ENCODE measurements at regions not wholly inside any gene's neighbourhood (a gene's known extent, or its start where the extent isn't known, plus 50 kb on each side); places are given as distances from the start of the nearest gene placed in this dataset.

- no peak for DNase-seq (ENCODE audit: low spot score)
Observed at GRCh38 chr14:58697930-58698642, 60.3 kb downstream of the DACT1 start.

DNA sequence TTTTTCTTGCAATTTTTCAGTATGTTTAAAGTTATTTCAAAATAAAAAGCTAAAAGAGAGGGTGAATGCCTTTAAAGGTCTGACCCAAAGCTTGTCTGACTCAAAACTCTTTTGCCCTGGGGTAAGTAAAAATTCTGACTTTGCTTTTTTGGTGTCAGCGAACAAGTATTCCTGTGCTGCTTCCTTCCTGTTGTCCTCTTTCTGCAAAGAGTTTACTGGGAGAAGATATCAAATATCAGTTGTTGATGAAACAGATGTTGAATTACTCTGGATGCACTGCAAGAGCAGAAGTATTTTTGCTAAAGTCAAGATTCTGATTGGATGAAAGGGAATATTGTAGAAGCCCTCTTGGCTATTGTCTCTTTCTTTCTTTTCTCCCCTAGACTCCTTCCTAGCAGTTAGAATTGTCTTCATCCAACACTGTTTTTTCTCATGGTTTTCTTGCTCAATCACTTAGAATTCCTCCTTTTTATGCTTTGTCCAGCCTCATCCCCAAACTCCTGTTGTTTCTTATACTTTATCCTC lies 62.0 kb downstream of the DACT1 start:
- DNase-seq (ENCODE audit: low spot score) = no peak

GRCh38 chr14:58701156-58701555 lies 63.4 kb downstream of the DACT1 start:
- no peak for DNase-seq (ENCODE audit: low spot score)

DNA sequence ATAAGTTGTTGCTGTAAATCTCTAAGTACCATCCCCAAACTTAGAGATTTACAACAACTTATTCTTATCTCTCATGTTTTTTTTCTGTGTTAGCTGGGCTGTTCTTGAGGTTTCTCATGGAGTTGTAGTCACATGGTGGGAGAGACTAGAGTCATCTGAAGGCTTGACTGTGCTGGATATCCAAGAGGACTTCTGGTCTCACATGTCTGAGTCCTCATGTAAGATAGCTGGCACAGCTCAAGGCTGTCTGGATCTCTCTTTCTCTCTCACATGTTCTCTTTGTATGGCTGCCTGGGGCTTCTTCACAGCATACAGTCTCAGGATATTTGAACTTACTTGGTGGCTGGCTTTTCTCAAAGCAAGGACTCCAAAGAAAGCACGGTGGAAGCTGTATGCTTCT lies 63.8 kb downstream of the DACT1 start:
- no peak for DNase-seq (ENCODE audit: low spot score)

DNA sequence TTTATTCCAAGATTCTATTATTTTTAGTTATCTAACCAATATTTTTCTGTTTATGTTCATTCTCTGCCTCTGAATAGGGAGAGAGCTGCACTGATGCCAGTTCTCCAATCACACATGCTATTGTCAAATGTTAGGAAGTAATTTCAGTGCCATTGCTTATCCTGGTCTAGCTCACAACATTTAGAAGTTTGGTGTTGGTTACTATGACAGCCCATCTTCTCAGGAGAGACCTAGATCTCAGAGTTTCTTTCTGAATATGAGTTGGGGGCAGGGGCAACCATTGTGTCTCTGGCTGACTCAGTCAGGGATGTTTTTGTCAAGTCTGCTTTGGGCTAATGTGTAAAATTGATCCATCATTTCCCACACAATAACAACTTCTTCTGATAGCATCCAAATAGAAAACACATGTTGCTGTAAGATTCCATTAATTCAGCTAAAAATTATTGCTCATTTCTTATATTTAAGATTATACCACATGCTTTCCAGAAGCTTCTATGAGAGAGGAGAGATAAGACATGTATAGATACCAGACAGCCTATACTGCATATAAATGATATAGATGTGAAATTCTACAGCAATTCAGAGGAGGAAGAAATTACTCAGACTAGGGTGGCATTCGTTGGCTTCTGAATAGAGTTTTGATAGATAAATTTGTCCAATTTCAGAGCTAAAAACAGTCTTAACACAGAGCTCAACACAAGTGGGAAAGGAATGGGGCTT lies 64.8 kb downstream of the DACT1 start:
- DNase-seq (ENCODE audit: low spot score) = no peak

DNA sequence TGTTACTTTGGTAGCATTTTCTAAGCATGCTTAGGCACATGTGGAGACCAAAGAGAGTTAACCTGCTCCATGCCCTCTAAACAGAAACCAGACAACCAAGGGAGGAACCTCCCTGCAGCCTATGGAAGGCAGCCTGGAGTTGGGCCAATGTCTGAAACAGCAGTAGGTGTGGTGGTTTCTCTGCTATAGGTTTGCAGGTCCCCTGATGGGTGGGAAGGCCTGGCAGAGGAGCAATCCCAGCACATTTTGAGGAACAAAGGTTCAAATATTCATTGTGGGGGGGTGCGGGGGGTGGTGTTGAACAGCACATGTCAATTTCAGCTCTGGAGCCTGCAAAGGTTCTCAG lies 65.4 kb downstream of the DACT1 start:
- DNase-seq (ENCODE audit: low spot score) = no peak

GRCh38 chr14:58705066-58705465 lies 67.3 kb downstream of the DACT1 start:
- DNase-seq (ENCODE audit: low spot score) = no peak

GRCh38 chr14:58707949-58708348 lies 70.2 kb downstream of the DACT1 start:
- no peak for DNase-seq (ENCODE audit: low spot score)

GRCh38 chr14:58709949-58710348 lies 72.2 kb downstream of the DACT1 start:
- DNase-seq (ENCODE audit: low spot score) = no peak

GRCh38 chr14:58711382-58711781 lies 73.6 kb downstream of the DACT1 start:
- no peak for DNase-seq (ENCODE audit: low spot score)

GRCh38 chr14:58712357-58712756 lies 74.6 kb downstream of the DACT1 start:
- no peak for DNase-seq (ENCODE audit: low spot score)

GRCh38 chr14:58713677-58714076 lies 75.9 kb downstream of the DACT1 start:
- no peak for DNase-seq (ENCODE audit: low spot score)

DNA sequence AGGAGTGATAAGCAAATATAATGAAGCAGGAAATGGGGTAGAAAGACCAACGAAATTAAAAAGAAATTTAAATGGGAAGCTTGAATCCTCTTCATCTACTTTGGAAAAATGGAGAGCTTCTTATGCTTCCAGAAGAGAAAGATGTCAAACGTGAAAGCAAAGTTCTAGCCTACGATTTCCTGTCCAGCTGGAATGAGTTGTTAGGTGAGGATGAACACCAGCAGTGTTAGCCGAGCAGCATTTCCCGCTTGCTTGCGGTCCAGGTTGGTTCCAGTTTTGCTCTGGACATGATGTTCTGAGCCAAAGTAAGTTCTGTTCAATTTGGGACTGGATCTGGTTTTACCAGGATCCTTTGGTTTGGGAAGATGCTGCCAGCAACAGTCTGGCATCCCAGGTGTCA lies 78.9 kb downstream of the DACT1 start:
- DNase-seq (ENCODE audit: low spot score) = peak; percentile 20

DNA sequence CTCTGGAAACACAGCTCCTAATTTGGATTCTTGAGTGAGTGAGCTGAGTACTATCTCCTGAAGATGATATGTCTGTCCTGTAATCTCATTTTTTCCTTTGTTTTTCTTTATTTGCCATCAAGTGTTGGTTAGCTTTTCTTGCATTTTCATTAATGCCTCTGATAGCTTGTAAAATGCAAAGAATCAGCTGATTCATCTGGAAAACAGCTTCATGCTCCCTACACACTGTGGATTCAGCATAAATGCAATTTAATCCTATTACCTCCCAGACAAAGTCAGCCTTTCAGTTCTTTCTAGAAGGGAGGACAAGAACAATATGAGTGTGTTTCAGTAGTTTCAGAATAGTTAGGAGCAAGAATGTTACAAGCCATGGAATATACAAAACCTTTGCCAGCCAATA lies 79.4 kb downstream of the DACT1 start:
- DNase-seq (ENCODE audit: low spot score) = no peak

DNA sequence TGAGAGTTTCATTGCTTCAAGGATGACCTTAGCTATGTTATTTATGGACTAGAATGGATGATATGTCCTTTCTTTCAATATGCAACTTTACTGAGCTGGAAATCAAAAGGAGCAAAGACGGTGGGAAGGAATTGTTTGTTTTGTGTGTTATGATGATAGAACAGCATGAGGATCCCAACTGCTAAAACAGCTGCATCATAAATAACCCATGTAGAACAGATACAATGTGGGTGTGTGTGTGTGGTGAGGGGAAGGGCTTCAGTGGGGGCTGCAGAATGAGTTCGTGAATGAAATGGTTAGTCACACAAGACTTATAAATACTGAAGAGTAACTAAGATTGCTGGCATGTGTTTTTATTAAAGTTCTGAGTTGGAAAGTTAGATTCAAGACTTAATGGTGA lies 80.1 kb downstream of the DACT1 start:
- no peak for DNase-seq (ENCODE audit: low spot score)

- DNase-seq (ENCODE audit: low spot score) = no peak
Observed at GRCh38 chr14:58718226-58719205, 80.8 kb downstream of the DACT1 start.

DNA sequence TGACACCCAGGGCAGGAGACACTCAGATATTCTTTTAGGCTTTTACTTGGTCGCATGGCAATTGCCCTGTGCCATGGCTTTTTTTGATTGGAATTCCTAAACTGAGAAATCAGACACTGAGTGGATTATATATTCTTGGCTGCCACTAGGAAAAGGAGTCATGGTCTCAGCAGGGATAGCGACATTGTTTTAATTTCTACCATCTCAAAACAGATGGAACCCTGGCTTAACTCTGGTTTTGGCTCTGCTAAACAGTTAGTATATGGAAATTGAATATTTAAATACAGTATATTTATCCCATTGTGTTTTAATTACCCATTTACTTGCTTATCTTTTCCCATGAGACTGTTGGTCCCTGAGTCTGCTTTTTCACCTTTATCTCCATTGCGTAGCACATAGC lies 84.0 kb downstream of the DACT1 start:
- no peak for DNase-seq (ENCODE audit: low spot score)

GRCh38 chr14:58722441-58722840 lies 84.7 kb downstream of the DACT1 start:
- DNase-seq (ENCODE audit: low spot score) = peak; percentile 17

DNA sequence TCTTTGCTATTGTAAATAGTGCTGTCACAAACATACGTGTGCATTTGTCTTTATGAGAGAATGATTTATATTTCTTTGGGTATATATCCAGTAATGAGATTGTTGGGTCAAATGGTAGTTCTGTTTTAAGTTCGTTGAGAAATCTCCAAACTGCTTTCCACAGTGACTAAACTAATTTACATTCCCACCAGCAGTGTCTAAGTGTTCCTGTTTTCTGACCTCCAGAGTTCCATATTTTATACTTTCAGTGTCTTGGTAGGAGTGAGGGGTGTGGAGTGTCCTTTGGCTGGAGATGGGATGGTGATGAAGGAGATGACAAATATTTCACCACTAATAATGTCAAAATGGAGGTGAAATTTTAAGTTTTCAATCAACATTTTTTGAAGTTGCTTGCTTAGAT lies 86.4 kb downstream of the DACT1 start:
- DNase-seq (ENCODE audit: low spot score) = no peak

DNA sequence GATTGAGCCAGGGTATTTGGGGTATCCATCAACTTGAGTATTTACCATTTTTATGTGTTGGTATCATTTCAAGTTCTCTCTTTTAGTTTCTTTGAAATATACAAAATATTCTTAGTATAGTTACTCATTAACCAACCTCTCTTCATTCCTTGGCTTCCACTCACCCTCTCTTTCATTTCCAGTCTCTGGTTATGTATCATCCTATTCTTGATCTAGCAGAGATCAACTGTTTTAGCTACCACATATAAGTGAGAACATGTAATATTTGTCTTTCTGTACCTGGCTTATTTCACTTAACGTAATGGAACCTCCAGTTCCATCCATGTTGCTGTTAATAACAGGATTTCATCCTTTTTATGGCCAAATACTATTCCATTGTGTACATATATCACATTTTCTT lies 86.9 kb downstream of the DACT1 start:
- DNase-seq (ENCODE audit: low spot score) = no peak

- DNase-seq (ENCODE audit: low spot score) = no peak
Observed at GRCh38 chr14:58725226-58725625, 87.5 kb downstream of the DACT1 start.

- no peak for DNase-seq (ENCODE audit: low spot score)
Observed at GRCh38 chr14:58725871-58726270, 88.1 kb downstream of the DACT1 start.
